ENCODE measurements at regions not wholly inside any gene's neighbourhood (a gene's known extent, or its start where the extent isn't known, plus 50 kb on each side); places are given as distances from the start of the nearest gene placed in this dataset.

GRCh38 chr12:63354969-63355368, 204.0 kb upstream of the AVPR1A start:
- Histone ChIP-seq H3K4me1 (ENCODE audit: control insufficient read depth, insufficient read depth, low read length) (no peaks in the 10 kb centered on the region), H4K5ac (ENCODE audit: low read depth, low read length) (no peak overlapping the region), H2BK20ac (ENCODE audit: low read depth, low read length) (no peak overlapping the region), H3K9ac (ENCODE audit: low read depth, low read length) (no peak overlapping the region), H3K4me3 (ENCODE audit: insufficient read depth, low read depth, low read length) (no peak overlapping the region), H2BK5ac (ENCODE audit: low read depth, low read length, poor library complexity, severe bottlenecking) (no peak overlapping the region), H2AK9ac (replicated peaks; ENCODE audit: low read depth, low read length, poor library complexity) (no peak overlapping the region), H4K8ac (ENCODE audit: low read depth in 2 of 2, low read length in 2 of 2) (no peak overlapping the region), H3K14ac (replicated peaks; ENCODE audit: low read depth, low read length) (no peak overlapping the region), H3K9me3 (ENCODE audit: control insufficient read depth, insufficient read depth, low read length) (no peaks in the 10 kb centered on the region), H3K23ac (ENCODE audit: low read depth, low read length) (no peak overlapping the region), H2AK5ac (ENCODE audit: low read depth, low read length) (no peak overlapping the region), H3K79me1 (ENCODE audit: low read depth in 1 of 2, low read length in 2 of 2) (no peaks in the 10 kb centered on the region), H3K4ac (ENCODE audit: low read depth, low read length) (no peak overlapping the region), H2AFZ (replicated peaks; ENCODE audit: low read length, poor library complexity) (no peak overlapping the region), H3K56ac (ENCODE audit: extremely low read depth, insufficient read depth, low read length) (no peak overlapping the region), H2BK15ac (ENCODE audit: low read depth, low read length) (no peak overlapping the region), H3K27me3 (ENCODE audit: control insufficient read depth, insufficient read depth, low read length) (no peaks in the 10 kb centered on the region; the same call in 1 of the 2 replicates), H3K36me3 (ENCODE audit: control insufficient read depth, insufficient read depth, low read length) (no peaks in the 10 kb centered on the region), H2BK120ac (ENCODE audit: low read depth, low read length) (no peak overlapping the region), H3K27ac (ENCODE audit: insufficient read depth, low read length) (no peak overlapping the region), H4K91ac (ENCODE audit: insufficient read depth, low read depth, low read length) (no peak overlapping the region), H3K18ac (ENCODE audit: low read depth, low read length) (no peak overlapping the region), H4K20me1 (ENCODE audit: insufficient read depth, low read length) (no peaks in the 10 kb centered on the region), H3K4me2 (ENCODE audit: low read depth, low read length) (no peak overlapping the region), H3K9me1 (ENCODE audit: insufficient read depth, low read length) (no peaks in the 10 kb centered on the region)
- dilution Hi-C loops (cut with HindIII; ENCODE audit: low sequenced_read_pairs, unreplicated experiment), result no loop called here
- BruUV-seq (replicated peaks), result no TSS peak
- WGBS, 2 experiments (ENCODE audit: extremely low coverage in 2 of 2, insufficient read length in 1 of 2), result no CpG with 5 or more reads among the region's 1 CpG
- ChIA-PET POLR2A (ENCODE audit: unreplicated experiment) (no interaction called here), CTCF (no interaction called here)
- in situ Hi-C loops (cut with MboI; ENCODE audit: low sequenced_read_pairs), result no loop called here
- TF ChIP-seq MAFK (IDR thresholded peaks at IDR 0.05; ENCODE audit: low read depth, low read length) (no peak), CTCF (conservative IDR thresholded peaks at IDR 0.05; ENCODE audit: low read depth, low read length) (no peak), NFE2L2 (IDR thresholded peaks at IDR 0.05; ENCODE audit: low read depth, low read length) (no peak), FOS (IDR thresholded peaks at IDR 0.05; ENCODE audit: low read depth, low read length) (no peak)
- no peak for ATAC-seq (ENCODE audit: low read depth)
- intact Hi-C loops (cut with micrococcal nuclease), result no loop called here
- DNase-seq, result no peak
